Midbrain (tissue), 1 donor: ENCODE measurements at regions not wholly inside any gene's neighbourhood (a gene's known extent, or its start where the extent isn't known, plus 50 kb on each side); places are given as distances from the start of the nearest gene placed in this dataset.
"Not testable (repeated sequence)": the region's sequence is repeated elsewhere in the genome, so short reads cannot be mapped to it uniquely, and the experiment has no call there.

Source experiments
- DNase-seq: peaks from one replicate; lab custom pipeline; 2025; lab: John Stamatoyannopoulos, UW

- no peak for DNase-seq
These were observed 87.4 kb upstream of the WAC start for GRCh38 chr10:28445516-28445915.

GRCh38 chr10:28449382-28449781 is 83.5 kb upstream of the WAC start:
- no peak for DNase-seq

GRCh38 chr10:28449926-28450325 is 83.0 kb upstream of the WAC start:
- DNase-seq = no peak

- DNase-seq = no peak
These were observed 79.0 kb upstream of the WAC start for GRCh38 chr10:28453926-28454325.

GRCh38 chr10:28457110-28457509 is 75.8 kb upstream of the WAC start:
- DNase-seq = no peak

GRCh38 chr10:28457873-28458272 is 75.0 kb upstream of the WAC start:
- DNase-seq = not testable (repeated sequence)

GRCh38 chr10:28459453-28460144 is 73.3 kb upstream of the WAC start:
- DNase-seq = no peak

GRCh38 chr10:28463141-28463540 is 69.8 kb upstream of the WAC start:
- no peak for DNase-seq

GRCh38 chr10:28463676-28464395 is 69.1 kb upstream of the WAC start:
- DNase-seq = no peak

- DNase-seq = no peak
These were observed 65.3 kb upstream of the WAC start for GRCh38 chr10:28467615-28468014.

- DNase-seq = no peak
These were observed 64.0 kb upstream of the WAC start for GRCh38 chr10:28468707-28469483.

- no peak for DNase-seq
These were observed 61.9 kb upstream of the WAC start for GRCh38 chr10:28470873-28471651.

- no peak for DNase-seq
These were observed 61.3 kb upstream of the WAC start for GRCh38 chr10:28471652-28472050.

GRCh38 chr10:28478646-28479045 is 54.3 kb upstream of the WAC start:
- DNase-seq = no peak

- no peak for DNase-seq
These were observed 53.5 kb upstream of the WAC start for GRCh38 chr10:28479425-28479865.

GRCh38 chr10:28479927-28480627 is 52.8 kb upstream of the WAC start:
- DNase-seq = no peak

- no peak for DNase-seq
These were observed 52.3 kb upstream of the WAC start for GRCh38 chr10:28480628-28480965.

GRCh38 chr10:28481346-28481745 is 51.6 kb upstream of the WAC start:
- DNase-seq = not testable (repeated sequence)

- no peak for DNase-seq
These were observed 51.0 kb upstream of the WAC start for GRCh38 chr10:28481968-28482367.
